NCI-H2107 treated with DMSO at 0.1 percent for 48 hours (cell line): ENCODE measurements at regions not wholly inside any gene's neighbourhood (a gene's known extent, or its start where the extent isn't known, plus 50 kb on each side); places are given as distances from the start of the nearest gene placed in this dataset.

ENCODE experiments used
- DNase-seq: peaks from one replicate; lab custom pipeline; 2025; ENCODE audit not compliant: unreplicated experiment; lab: John Stamatoyannopoulos, UW

- no peak for DNase-seq
Observed at GRCh38 chr7:32147546-32148268, 77.5 kb upstream of the PDE1C start.

GRCh38 chr7:32145911-32146310 is 75.7 kb upstream of the PDE1C start:
- no peak for DNase-seq

GRCh38 chr7:32144676-32145075 is 74.5 kb upstream of the PDE1C start:
- DNase-seq, result no peak

GRCh38 chr7:32143301-32143700 is 73.1 kb upstream of the PDE1C start:
- DNase-seq, result no peak

- DNase-seq, result no peak
Observed at GRCh38 chr7:32142649-32143048, 72.4 kb upstream of the PDE1C start.

- DNase-seq, result no peak
Observed at GRCh38 chr7:32140210-32140939, 70.2 kb upstream of the PDE1C start.

- no peak for DNase-seq
Observed at GRCh38 chr7:32137059-32137458, 66.9 kb upstream of the PDE1C start.

- DNase-seq, result no peak
Observed at GRCh38 chr7:32131091-32131490, 60.9 kb upstream of the PDE1C start.

- DNase-seq, result no peak
Observed at GRCh38 chr7:32126843-32127242, 56.6 kb upstream of the PDE1C start.
